Right lobe of liver (tissue), 6 donors: ENCODE measurements at regions not wholly inside any gene's neighbourhood (a gene's known extent, or its start where the extent isn't known, plus 50 kb on each side); places are given as distances from the start of the nearest gene placed in this dataset.
A peak's percentile ranks its signal among the peaks of the same experiment; 100 is the strongest.
"Not testable (repeated sequence)": the region's sequence is repeated elsewhere in the genome, so short reads cannot be mapped to it uniquely, and the experiment has no call there.

Experiments
- ATAC-seq, 4 donors: fragments of 200-7000 bp; cut with Tn5 transposase; one replicate each; pipeline ENCODE4 v1.9.1; 2020; ENCODE audit warnings: mild to moderate bottlenecking in 4 of 4, moderate library complexity in 4 of 4
- DNase-seq, 3 donors: peaks; one replicate each; pipeline ENCODE4 v3.0.0-alpha.2; 2020
- H3K27ac ChIP-seq, 3 donors: fragments of 200-600 bp; one replicate each; pipeline ENCODE4 v1.8.0; 2022
- H3K27me3 ChIP-seq, 2 donors: fragments of 200-600 bp; one replicate each; pipeline ENCODE4 v1.8.0; 2022
- H3K36me3 ChIP-seq, 4 donors: fragments of 200-600 bp; sonication (generic) in 1 of 4; one replicate each; pipeline versions ENCODE4 v1.5.1 to v1.8.0; 2017 to 2022; ENCODE audit warnings: control low read depth in 1 of 4
- H3K4me1 ChIP-seq, 4 donors: fragments of 200-600 bp; sonication (generic) in 1 of 4; one replicate each; pipeline versions ENCODE4 v1.5.1 to v1.8.0; 2017 to 2022; ENCODE audit warnings: control low read depth in 1 of 4
- H3K4me3 ChIP-seq, 3 donors: fragments of 200-600 bp; one replicate each; pipeline ENCODE4 v1.8.0; 2022
- H3K9me3 ChIP-seq, 4 donors: fragments of 200-600 bp; sonication (generic) in 1 of 4; one replicate each; pipeline versions ENCODE4 v1.5.1 to v1.8.0; 2017 to 2022; ENCODE audit warnings: control low read depth in 1 of 4
- POLR2A ChIP-seq: fragments of 450-650 bp; IDR thresholded peaks from one replicate; pipeline ENCODE4 v1.6.1; 2017; ENCODE audit warnings: antibody characterized with exemption, mild to moderate bottlenecking
- WGBS: methylation state at CpG from one replicate; pipeline ENCODE4 v1.1.6; 2018; ENCODE audit warnings: low coverage, low lambda C conversion rate; ENCODE audit not compliant: insufficient coverage; ENCODE audit errors: missing lambda C conversion rate; 5-methylcytosine and 5-hydroxymethylcytosine counted together
- intact Hi-C, 2 donors: fragments of 100-400 bp; cut with DNase I; formaldehyde crosslinking; loops; one replicate each; pipeline versions ENCODE4 v1.11.2 to v1.14.1; 2022
- TF ChIP-seq, protein P1 (sequence below), 4 donors: fragments of 200-600 bp in 3 of 4; fragments of 450-650 bp in 1 of 4; IDR thresholded peaks; one replicate each; pipeline versions ENCODE4 v1.5.1 to v1.8.0; 2016 to 2022; ENCODE audit warnings: antibody characterized with exemption in 4 of 4, mild to moderate bottlenecking in 2 of 4
- donor health status: DM: no; HTN: yes; CAD: no.
- donor health status: DM: no; HTN: no; CAD: no.
- donor health status: DM: no; HTN: no; CAD: no.
- donor health status: DM: no; HTN: yes; CAD: no.
- donor health status: DM: no; HTN: yes; CAD: no.

DNA sequence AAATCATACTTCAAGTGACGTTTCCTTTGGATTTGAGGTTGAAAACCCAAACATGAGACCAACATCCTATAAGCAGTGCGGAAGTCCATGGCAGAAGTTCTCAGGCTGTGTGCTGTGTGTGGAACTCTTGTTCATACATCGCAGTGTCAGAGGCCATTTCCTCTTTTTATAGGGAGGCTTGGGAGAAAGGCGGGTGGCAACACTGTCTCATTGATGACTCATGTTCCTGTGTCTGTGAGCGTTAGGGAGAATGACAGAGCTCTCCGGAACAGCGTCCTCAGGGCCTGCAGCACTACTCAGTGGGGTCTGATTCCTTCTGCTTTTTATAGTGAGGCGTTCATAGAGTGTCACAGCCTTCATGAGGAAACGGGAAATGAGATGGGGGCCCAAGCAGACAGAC lies 98.8 kb upstream of the BASP1 start:
- H3K36me3 ChIP-seq = no peaks in the 10 kb centered on the region
- WGBS = 23% methylated on average over 9 of the region's 9 CpGs
- peak in 2 of 3 donors; percentile 47 to 57 for DNase-seq
- H3K27ac ChIP-seq = peak overlapping the region in 2 of 3 donors; percentile 36 to 62
- H3K4me3 ChIP-seq = no peak overlapping the region
- H3K4me1 ChIP-seq = no peaks in the 10 kb centered on the region
- ATAC-seq = peak; percentile 89 to 96 (median 94)
- no peaks in the 10 kb centered on the region for H3K27me3 ChIP-seq
- TF ChIP-seq, protein P1, sequence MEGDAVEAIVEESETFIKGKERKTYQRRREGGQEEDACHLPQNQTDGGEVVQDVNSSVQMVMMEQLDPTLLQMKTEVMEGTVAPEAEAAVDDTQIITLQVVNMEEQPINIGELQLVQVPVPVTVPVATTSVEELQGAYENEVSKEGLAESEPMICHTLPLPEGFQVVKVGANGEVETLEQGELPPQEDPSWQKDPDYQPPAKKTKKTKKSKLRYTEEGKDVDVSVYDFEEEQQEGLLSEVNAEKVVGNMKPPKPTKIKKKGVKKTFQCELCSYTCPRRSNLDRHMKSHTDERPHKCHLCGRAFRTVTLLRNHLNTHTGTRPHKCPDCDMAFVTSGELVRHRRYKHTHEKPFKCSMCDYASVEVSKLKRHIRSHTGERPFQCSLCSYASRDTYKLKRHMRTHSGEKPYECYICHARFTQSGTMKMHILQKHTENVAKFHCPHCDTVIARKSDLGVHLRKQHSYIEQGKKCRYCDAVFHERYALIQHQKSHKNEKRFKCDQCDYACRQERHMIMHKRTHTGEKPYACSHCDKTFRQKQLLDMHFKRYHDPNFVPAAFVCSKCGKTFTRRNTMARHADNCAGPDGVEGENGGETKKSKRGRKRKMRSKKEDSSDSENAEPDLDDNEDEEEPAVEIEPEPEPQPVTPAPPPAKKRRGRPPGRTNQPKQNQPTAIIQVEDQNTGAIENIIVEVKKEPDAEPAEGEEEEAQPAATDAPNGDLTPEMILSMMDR (IDR thresholded peaks at IDR 0.05) = no peak
- TF ChIP-seq POLR2A = no peak
- no peaks in the 10 kb centered on the region for H3K9me3 ChIP-seq
- intact Hi-C loops = no loop called here

DNA sequence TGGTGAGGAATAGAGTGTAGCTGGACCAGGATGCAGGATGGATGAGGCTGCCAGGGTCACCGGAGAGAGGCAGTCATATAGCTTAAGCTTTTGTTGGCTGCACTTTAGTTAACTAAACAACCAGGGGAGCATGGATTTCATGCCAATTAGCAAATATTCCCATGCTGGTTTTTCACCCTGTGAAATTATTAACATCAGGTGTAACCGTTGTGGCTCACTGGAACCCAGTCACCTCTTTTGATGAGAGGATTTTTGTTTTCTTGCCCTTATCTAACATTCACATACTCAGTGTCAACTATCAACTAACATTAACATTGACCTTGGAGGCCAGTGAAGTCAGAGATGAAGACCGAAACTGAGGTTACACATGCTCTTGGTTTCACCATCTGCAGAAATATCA lies 97.2 kb upstream of the BASP1 start:
- Histone ChIP-seq H3K27ac (no peak overlapping the region), H3K4me3 (no peak overlapping the region), H3K9me3 (no peaks in the 10 kb centered on the region), H3K27me3 (no peaks in the 10 kb centered on the region), H3K36me3 (no peaks in the 10 kb centered on the region), H3K4me1 (no peaks in the 10 kb centered on the region)
- 45% methylated on average over 2 of the region's 3 CpGs for WGBS
- DNase-seq (peak in 1 of 3 donors; percentile 38), ATAC-seq (peak in 1 of 4 donors; percentile 7)
- intact Hi-C loops = no loop called here
- TF ChIP-seq POLR2A = no peak
- TF ChIP-seq, protein P1 (IDR thresholded peaks at IDR 0.05) = no peak

DNA sequence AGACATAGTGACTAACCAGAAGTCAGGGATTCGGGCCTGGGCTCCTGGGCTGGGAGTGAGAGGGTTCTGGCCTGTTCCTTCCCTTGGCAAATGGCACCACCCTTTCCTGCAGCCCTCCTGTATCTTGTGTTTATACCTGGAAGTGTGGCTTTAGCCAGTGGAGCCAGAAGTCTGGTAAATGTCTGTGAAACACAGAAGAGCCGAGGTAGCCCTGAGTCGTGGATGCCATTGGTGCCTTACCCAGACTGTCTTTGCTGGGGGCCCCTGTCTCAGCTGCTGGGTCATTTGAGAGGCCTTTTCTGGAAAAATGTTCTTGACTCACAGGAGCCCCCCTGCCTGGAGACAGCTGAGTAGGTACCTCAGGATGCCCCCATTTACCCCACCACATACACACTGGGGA lies 95.7 kb upstream of the BASP1 start:
- no peak overlapping the region for H3K4me3 ChIP-seq
- TF ChIP-seq, protein P1 (IDR thresholded peaks at IDR 0.05) = no peak
- TF ChIP-seq POLR2A = no peak
- H3K4me1 ChIP-seq = no peaks in the 10 kb centered on the region
- H3K36me3 ChIP-seq = no peaks in the 10 kb centered on the region
- DNase-seq (no peak), ATAC-seq (no peak)
- WGBS = 56% methylated on average over 1 of the region's 3 CpGs
- intact Hi-C loops = no loop called here
- H3K27me3 ChIP-seq = no peaks in the 10 kb centered on the region
- no peaks in the 10 kb centered on the region for H3K9me3 ChIP-seq
- no peak overlapping the region for H3K27ac ChIP-seq

DNA sequence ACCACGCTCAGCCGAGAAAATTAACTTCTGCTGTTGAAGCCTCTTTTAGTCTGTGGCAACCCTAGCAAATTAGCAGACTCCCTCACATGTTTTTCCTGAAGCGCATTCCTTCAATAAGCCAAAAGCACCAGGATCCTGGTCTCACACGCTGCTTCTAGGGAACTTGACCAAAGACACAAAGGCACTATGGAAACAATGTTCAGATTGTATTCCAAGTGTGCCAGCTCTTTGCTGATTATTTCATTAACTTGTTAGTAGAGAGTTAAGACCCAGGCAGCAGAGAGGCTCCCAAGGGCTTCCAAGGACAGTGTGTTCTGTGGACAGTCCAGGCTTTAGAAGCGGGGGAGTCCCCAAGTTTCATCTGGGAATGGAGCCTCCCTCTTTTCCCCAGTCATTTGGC lies 94.4 kb upstream of the BASP1 start:
- TF ChIP-seq, protein P1 (IDR thresholded peaks at IDR 0.05) = no peak
- Histone ChIP-seq H3K27me3 (no peaks in the 10 kb centered on the region), H3K9me3 (no peaks in the 10 kb centered on the region), H3K4me1 (no peaks in the 10 kb centered on the region), H3K36me3 (no peaks in the 10 kb centered on the region), H3K27ac (no peak overlapping the region), H3K4me3 (no peak overlapping the region)
- intact Hi-C loops = no loop called here
- ATAC-seq (no peak), DNase-seq (no peak)
- 77% methylated on average over 5 of the region's 5 CpGs for WGBS

DNA sequence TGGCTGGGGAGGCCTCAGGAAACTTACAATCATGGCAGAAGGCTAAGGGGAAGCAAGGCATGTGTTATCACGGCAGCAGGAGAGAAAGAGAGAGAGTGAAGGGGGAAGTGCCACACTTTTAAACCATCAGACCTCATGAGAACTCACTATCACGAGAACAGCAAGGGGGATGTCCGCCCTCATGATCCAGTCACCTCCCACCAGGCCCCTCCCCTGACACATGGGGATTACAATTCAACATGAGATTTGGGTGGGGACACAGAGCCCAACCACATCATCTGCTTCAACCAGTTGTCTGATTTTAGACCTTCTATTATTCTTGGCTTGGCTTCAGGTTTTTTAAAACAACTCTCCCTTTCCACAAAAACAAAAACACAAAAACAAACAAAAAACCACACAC lies 93.7 kb upstream of the BASP1 start:
- H3K4me1 ChIP-seq, intact Hi-C loops, H3K27me3 ChIP-seq, ATAC-seq, H3K4me3 ChIP-seq, H3K36me3 ChIP-seq, DNase-seq, H3K27ac ChIP-seq, H3K9me3 ChIP-seq: not testable (repeated sequence)
- WGBS = 38% methylated on average over 3 of the region's 3 CpGs
